Gastroesophageal sphincter (tissue), 4 donors: ENCODE measurements at regions not wholly inside any gene's neighbourhood (a gene's known extent, or its start where the extent isn't known, plus 50 kb on each side); places are given as distances from the start of the nearest gene placed in this dataset.

Source experiments
- ATAC-seq: fragments of 150-250 bp; one replicate; pipeline ENCODE4 v1.9.1; 2016; ENCODE audit warnings: mild to moderate bottlenecking, moderate library complexity
- H3K27ac ChIP-seq, 4 donors: fragments of 200-600 bp; sonication (generic) in 3 of 4; 1 replicate in 3 of 4; 2 replicates in 1 of 4; pipeline ENCODE4 v1.5.1; 2016 to 2019
- H3K27me3 ChIP-seq: fragments of 200-600 bp; sonication (generic); one replicate; pipeline ENCODE4 v1.5.1; 2019
- H3K36me3 ChIP-seq, 2 donors: fragments of 200-600 bp; sonication (generic); one replicate each; pipeline ENCODE4 v1.5.1; 2019; ENCODE audit warnings: control low read depth in 1 of 2
- H3K4me1 ChIP-seq, 3 donors: fragments of 200-600 bp; sonication (generic); 1 replicate in 2 of 3; 2 replicates in 1 of 3; pipeline ENCODE4 v1.5.1; 2016 to 2019; ENCODE audit warnings: control low read depth in 2 of 3
- H3K4me3 ChIP-seq, 2 donors: fragments of 200-600 bp; sonication (generic); one replicate each; pipeline ENCODE4 v1.5.1; 2019; ENCODE audit warnings: mild to moderate bottlenecking in 1 of 2, moderate library complexity in 1 of 2
- H3K9me3 ChIP-seq, 3 donors: fragments of 200-600 bp; sonication (generic); one replicate each; pipeline ENCODE4 v1.5.1; 2017 to 2019; ENCODE audit warnings: control low read depth in 2 of 3
- CTCF ChIP-seq, 4 experiments: fragments of 200-600 bp in 2 of 4; fragments of 450-650 bp in 2 of 4; sonication (generic) in 1 of 4; IDR thresholded peaks; one replicate each; pipeline ENCODE4 v1.5.1; 2017 to 2019; ENCODE audit warnings: antibody characterized with exemption in 4 of 4, mild to moderate bottlenecking in 2 of 4, moderate library complexity in 2 of 4
- EP300 ChIP-seq: sonication (generic); formaldehyde crosslinking; IDR thresholded peaks from one replicate; pipeline ENCODE4 v1.6.1; 2017; ENCODE audit warnings: antibody characterized with exemption, mild to moderate bottlenecking
- POLR2A ChIP-seq, 2 donors: fragments of 450-650 bp; IDR thresholded peaks; one replicate each; pipeline ENCODE4 v1.6.1; 2017; ENCODE audit warnings: antibody characterized with exemption in 2 of 2, mild to moderate bottlenecking in 2 of 2, moderate library complexity in 1 of 2
- POLR2AphosphoS5 ChIP-seq: sonication (generic); formaldehyde crosslinking; IDR thresholded peaks from one replicate; pipeline ENCODE4 v1.6.1; 2017; ENCODE audit warnings: antibody characterized with exemption
- WGBS, 2 donors: methylation state at CpG; one replicate each; pipeline ENCODE4 v1.1.5; 2018; ENCODE audit warnings: low coverage in 1 of 2; 5-methylcytosine and 5-hydroxymethylcytosine counted together

- H3K4me1 ChIP-seq = peaks cover 13 to 94% (median 30%) of the 10 kb centered on the region in 3 donors
- H3K9me3 ChIP-seq = no peaks in the 10 kb centered on the region
- H3K4me3 ChIP-seq = peak overlapping the region in 1 of 2 donors; percentile 10
- peaks cover 3 to 35% of the 10 kb centered on the region in 2 donors for H3K36me3 ChIP-seq
- WGBS, 2 donors = 24 to 54% methylated on average over 3 to 4 of the region's 4 CpGs
- no peaks in the 10 kb centered on the region for H3K27me3 ChIP-seq
- H3K27ac ChIP-seq = peak overlapping the region; percentile 65 to 73 (median 66)
- TF ChIP-seq POLR2A (IDR thresholded peaks at IDR 0.05) (no peak), CTCF (IDR thresholded peaks at IDR 0.05) (no peak), POLR2AphosphoS5 (no peak), EP300 (no peak)
- no peak for ATAC-seq
Measured at GRCh38 chr6:71412559-71413140, 124.0 kb downstream of the OGFRL1 start.

- H3K27ac ChIP-seq = peak overlapping the region in 1 of 4 donors; percentile 6
- no peak overlapping the region for H3K4me3 ChIP-seq
- WGBS, 2 donors = 14 to 34% methylated on average over 3 of the region's 3 CpGs
- ATAC-seq = no peak
- no peak for TF ChIP-seq POLR2A (IDR thresholded peaks at IDR 0.05)
- TF ChIP-seq EP300 = no peak
- no peak for TF ChIP-seq CTCF (IDR thresholded peaks at IDR 0.05)
- no peak for TF ChIP-seq POLR2AphosphoS5
- peaks cover 16 to 91% (median 30%) of the 10 kb centered on the region in 3 donors for H3K4me1 ChIP-seq
- H3K36me3 ChIP-seq = peaks cover 3 to 33% of the 10 kb centered on the region in 2 donors
- no peaks in the 10 kb centered on the region for H3K9me3 ChIP-seq
- no peaks in the 10 kb centered on the region for H3K27me3 ChIP-seq
Measured at GRCh38 chr6:71414486-71414885, 125.9 kb downstream of the OGFRL1 start.

- H3K36me3 ChIP-seq = peaks cover 3 to 24% of the 10 kb centered on the region in 2 donors
- no peaks in the 10 kb centered on the region for H3K9me3 ChIP-seq
- H3K4me3 ChIP-seq = peak overlapping the region; percentile 75 to 84
- WGBS, 2 donors = 3 to 15% methylated on average over 19 to 28 of the region's 36 CpGs
- H3K4me1 ChIP-seq = peaks cover 4 to 47% (median 5%) of the 10 kb centered on the region in 3 donors
- H3K27me3 ChIP-seq = no peaks in the 10 kb centered on the region
- no peak for ATAC-seq
- peak overlapping the region; percentile 78 to 100 (median 96) for H3K27ac ChIP-seq
- TF ChIP-seq EP300 (no peak), POLR2A (IDR thresholded peaks at IDR 0.05) (no peak)
Measured at GRCh38 chr6:71419217-71420094, 130.8 kb downstream of the OGFRL1 start.

- Histone ChIP-seq H3K27me3 (no peaks in the 10 kb centered on the region), H3K4me1 (peaks cover 3 to 40% (median 4%) of the 10 kb centered on the region in 3 donors), H3K9me3 (no peaks in the 10 kb centered on the region), H3K4me3 (peak overlapping the region; percentile 75 to 84), H3K36me3 (peaks cover 3 to 21% of the 10 kb centered on the region in 2 donors), H3K27ac (peak overlapping the region; percentile 78 to 100 (median 96))
- TF ChIP-seq POLR2AphosphoS5 (peak; percentile 17), CTCF (IDR thresholded peaks at IDR 0.05) (peak in 3 of 4 experiments; percentile 49 to 68 (median 57)), POLR2A (IDR thresholded peaks at IDR 0.05) (peak; percentile 10 to 42), EP300 (no peak)
- peak; percentile 67 for ATAC-seq
- no CpG with 5 or more reads among the region's 91 CpGs for WGBS, 2 donors
Measured at GRCh38 chr6:71420095-71420692, 131.6 kb downstream of the OGFRL1 start.

GRCh38 chr6:71420693-71421328 lies 132.2 kb downstream of the OGFRL1 start:
- ATAC-seq = peak; percentile 99
- no peaks in the 10 kb centered on the region for H3K9me3 ChIP-seq
- H3K27me3 ChIP-seq = no peaks in the 10 kb centered on the region
- peak; percentile 98 for TF ChIP-seq POLR2AphosphoS5
- TF ChIP-seq POLR2A (IDR thresholded peaks at IDR 0.05) = peak; percentile 94 to 95
- no peak for TF ChIP-seq EP300
- TF ChIP-seq CTCF (IDR thresholded peaks at IDR 0.05) = peak in 1 of 4 experiments; percentile 29
- WGBS, 2 donors = 6 to 22% methylated on average over 9 to 10 of the region's 46 CpGs
- H3K4me3 ChIP-seq = peak overlapping the region; percentile 75 to 84
- H3K36me3 ChIP-seq = peaks cover 0 to 15% of the 10 kb centered on the region in 2 donors
- peaks cover 0 to 34% (median 4%) of the 10 kb centered on the region in 3 donors for H3K4me1 ChIP-seq
- H3K27ac ChIP-seq = peak overlapping the region; percentile 78 to 100 (median 96)
